Suprapubic skin (tissue), 3 donors: ENCODE measurements at regions not wholly inside any gene's neighbourhood (a gene's known extent, or its start where the extent isn't known, plus 50 kb on each side); places are given as distances from the start of the nearest gene placed in this dataset.

Experiments
- CTCF ChIP-seq, 2 donors: fragments of 200-600 bp in 1 of 2; fragments of 450-650 bp in 1 of 2; sonication (generic) in 1 of 2; IDR thresholded peaks; one replicate each; pipeline ENCODE4 v1.5.1; 2016 to 2019; ENCODE audit warnings: antibody characterized with exemption in 2 of 2, mild to moderate bottlenecking in 1 of 2, moderate library complexity in 1 of 2
- POLR2A ChIP-seq, 2 donors: fragments of 450-650 bp; IDR thresholded peaks; one replicate each; pipeline ENCODE4 v1.6.1; 2017; ENCODE audit warnings: antibody characterized with exemption in 2 of 2, mild to moderate bottlenecking in 2 of 2, moderate library complexity in 2 of 2

GRCh38 chr5:165370794-165371193, 1865.4 kb downstream of the MAT2B start:
- no peak for TF ChIP-seq CTCF (IDR thresholded peaks at IDR 0.05)
- TF ChIP-seq POLR2A (IDR thresholded peaks at IDR 0.05): no peak
